ENCODE measurements at regions not wholly inside any gene's neighbourhood (a gene's known extent, or its start where the extent isn't known, plus 50 kb on each side); places are given as distances from the start of the nearest gene placed in this dataset.

DNA sequence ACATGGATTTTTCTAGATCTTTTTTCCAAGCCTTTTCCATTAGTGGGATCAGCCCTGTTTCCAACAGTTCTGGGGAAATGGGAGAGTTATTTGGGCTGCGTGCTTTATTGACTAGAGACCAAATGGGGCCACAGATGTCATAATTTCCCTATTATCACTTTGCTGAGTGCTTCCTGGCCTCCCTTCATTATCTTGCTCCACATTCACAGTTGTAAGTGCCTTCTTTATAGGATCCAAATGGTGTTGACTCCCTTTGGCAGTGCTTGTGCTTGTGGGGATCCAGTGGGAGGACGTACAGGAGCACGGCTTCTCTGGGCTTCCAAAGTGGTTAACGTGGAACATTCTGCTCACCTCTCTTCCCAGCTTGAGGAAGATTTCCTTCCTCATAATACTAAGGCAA lies 141.0 kb upstream of the RMST start:
- Histone ChIP-seq H2AFZ (ENCODE audit: low read length) (no peak overlapping the region), H3K27ac (ENCODE audit: low read depth, low read length) (no peak overlapping the region), H4K20me1 (ENCODE audit: insufficient read depth, low read length) (no peaks in the 10 kb centered on the region), H3K9me3 (ENCODE audit: low read depth, low read length) (no peaks in the 10 kb centered on the region), H3K79me2 (ENCODE audit: insufficient read depth, low read length) (no peaks in the 10 kb centered on the region), H3K27me3 (ENCODE audit: insufficient read depth, low read length) (no peaks in the 10 kb centered on the region), H3K4me2 (ENCODE audit: insufficient read depth, low read length) (no peak overlapping the region), H3K4me1 (ENCODE audit: insufficient read depth, low read length) (no peaks in the 10 kb centered on the region), H3K36me3 (ENCODE audit: insufficient read depth, low read length) (no peaks in the 10 kb centered on the region), H3K4me3 (ENCODE audit: insufficient read depth, low read length) (no peak overlapping the region)
- TF ChIP-seq, protein P1, sequence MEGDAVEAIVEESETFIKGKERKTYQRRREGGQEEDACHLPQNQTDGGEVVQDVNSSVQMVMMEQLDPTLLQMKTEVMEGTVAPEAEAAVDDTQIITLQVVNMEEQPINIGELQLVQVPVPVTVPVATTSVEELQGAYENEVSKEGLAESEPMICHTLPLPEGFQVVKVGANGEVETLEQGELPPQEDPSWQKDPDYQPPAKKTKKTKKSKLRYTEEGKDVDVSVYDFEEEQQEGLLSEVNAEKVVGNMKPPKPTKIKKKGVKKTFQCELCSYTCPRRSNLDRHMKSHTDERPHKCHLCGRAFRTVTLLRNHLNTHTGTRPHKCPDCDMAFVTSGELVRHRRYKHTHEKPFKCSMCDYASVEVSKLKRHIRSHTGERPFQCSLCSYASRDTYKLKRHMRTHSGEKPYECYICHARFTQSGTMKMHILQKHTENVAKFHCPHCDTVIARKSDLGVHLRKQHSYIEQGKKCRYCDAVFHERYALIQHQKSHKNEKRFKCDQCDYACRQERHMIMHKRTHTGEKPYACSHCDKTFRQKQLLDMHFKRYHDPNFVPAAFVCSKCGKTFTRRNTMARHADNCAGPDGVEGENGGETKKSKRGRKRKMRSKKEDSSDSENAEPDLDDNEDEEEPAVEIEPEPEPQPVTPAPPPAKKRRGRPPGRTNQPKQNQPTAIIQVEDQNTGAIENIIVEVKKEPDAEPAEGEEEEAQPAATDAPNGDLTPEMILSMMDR (IDR thresholded peaks at IDR 0.05; ENCODE audit: extremely low read depth, low read depth, low read length) = no peak
- no peak for DNase-seq (ENCODE audit: insufficient read length, low spot score, missing footprints)

DNA sequence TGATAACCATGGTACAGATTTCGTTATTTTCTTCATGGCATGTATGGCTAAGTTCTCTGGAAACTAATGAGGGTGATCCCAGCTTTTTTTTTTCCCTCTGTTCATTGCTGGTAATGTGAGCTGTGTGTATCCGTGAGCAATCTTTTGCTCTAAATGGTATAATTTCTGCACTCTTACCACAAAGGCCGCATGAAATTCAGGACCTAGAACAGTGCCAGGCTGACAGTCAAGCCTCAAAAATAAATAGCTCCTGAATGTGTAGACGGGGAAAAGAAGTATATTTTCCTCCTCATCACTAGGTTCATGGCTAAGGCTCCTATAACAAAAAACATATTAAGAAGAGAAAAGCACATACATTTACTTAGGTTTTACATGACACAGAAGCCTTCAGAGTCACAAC lies 140.2 kb upstream of the RMST start:
- H3K27me3 ChIP-seq (ENCODE audit: insufficient read depth, low read length) = no peaks in the 10 kb centered on the region
- H3K4me2 ChIP-seq (ENCODE audit: insufficient read depth, low read length) = no peak overlapping the region
- TF ChIP-seq, protein P1 (IDR thresholded peaks at IDR 0.05; ENCODE audit: extremely low read depth, low read depth, low read length) = no peak
- no peak overlapping the region for H3K4me3 ChIP-seq (ENCODE audit: insufficient read depth, low read length)
- H2AFZ ChIP-seq (ENCODE audit: low read length) = no peak overlapping the region
- H3K36me3 ChIP-seq (ENCODE audit: insufficient read depth, low read length) = no peaks in the 10 kb centered on the region
- no peak for DNase-seq (ENCODE audit: insufficient read length, low spot score, missing footprints)
- H4K20me1 ChIP-seq (ENCODE audit: insufficient read depth, low read length) = no peaks in the 10 kb centered on the region
- no peak overlapping the region for H3K27ac ChIP-seq (ENCODE audit: low read depth, low read length)
- no peaks in the 10 kb centered on the region for H3K4me1 ChIP-seq (ENCODE audit: insufficient read depth, low read length)
- no peaks in the 10 kb centered on the region for H3K9me3 ChIP-seq (ENCODE audit: low read depth, low read length)
- no peaks in the 10 kb centered on the region for H3K79me2 ChIP-seq (ENCODE audit: insufficient read depth, low read length)

DNA sequence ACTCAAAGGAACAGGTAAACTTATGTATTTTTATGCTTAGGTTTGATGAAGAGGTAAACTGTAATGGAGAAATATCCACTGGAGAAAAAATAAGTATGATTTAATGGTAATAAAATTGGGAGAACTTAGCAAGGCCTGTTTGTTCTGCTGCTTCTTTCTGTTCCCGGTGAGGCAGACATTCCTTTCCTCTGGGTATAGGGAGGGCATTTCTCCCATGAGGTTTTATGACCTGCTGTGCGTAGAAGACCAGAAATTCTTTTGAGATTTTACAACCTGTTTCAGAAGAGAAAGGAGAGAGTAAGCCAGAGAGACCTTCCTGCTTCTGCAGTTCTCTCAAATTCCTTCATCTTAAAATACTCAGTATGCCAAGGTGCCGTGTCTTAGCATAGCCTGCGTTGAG lies 139.4 kb upstream of the RMST start:
- Histone ChIP-seq H4K20me1 (ENCODE audit: insufficient read depth, low read length) (no peaks in the 10 kb centered on the region), H3K9me3 (ENCODE audit: low read depth, low read length) (no peaks in the 10 kb centered on the region), H3K36me3 (ENCODE audit: insufficient read depth, low read length) (no peaks in the 10 kb centered on the region), H3K79me2 (ENCODE audit: insufficient read depth, low read length) (no peaks in the 10 kb centered on the region), H2AFZ (ENCODE audit: low read length) (no peak overlapping the region), H3K27me3 (ENCODE audit: insufficient read depth, low read length) (no peaks in the 10 kb centered on the region), H3K4me3 (ENCODE audit: insufficient read depth, low read length) (no peak overlapping the region), H3K27ac (ENCODE audit: low read depth, low read length) (no peak overlapping the region), H3K4me2 (ENCODE audit: insufficient read depth, low read length) (no peak overlapping the region), H3K4me1 (ENCODE audit: insufficient read depth, low read length) (no peaks in the 10 kb centered on the region)
- no peak for DNase-seq (ENCODE audit: insufficient read length, low spot score, missing footprints)
- TF ChIP-seq, protein P1 (IDR thresholded peaks at IDR 0.05; ENCODE audit: extremely low read depth, low read depth, low read length) = no peak

DNA sequence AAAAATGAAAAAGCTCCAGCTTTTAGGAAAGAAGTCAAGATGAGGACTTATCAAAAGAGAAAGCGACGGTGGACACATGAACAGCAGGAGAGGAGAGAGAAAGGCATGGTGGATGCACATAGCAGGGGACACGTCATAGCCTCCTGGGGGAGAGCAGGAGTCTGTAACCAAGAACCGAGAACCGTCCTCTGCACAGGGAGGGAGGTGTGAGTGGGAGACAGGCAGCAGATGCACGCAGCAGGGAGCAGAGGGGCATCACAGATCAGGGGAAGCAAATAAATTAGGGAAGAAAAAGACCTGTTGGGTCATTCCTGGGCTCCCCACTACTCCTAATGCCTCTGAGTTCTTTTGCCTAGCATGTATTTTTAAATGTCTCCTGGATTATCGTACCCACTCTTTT lies 138.1 kb upstream of the RMST start:
- no peak overlapping the region for H3K27ac ChIP-seq (ENCODE audit: low read depth, low read length)
- no peak overlapping the region for H3K4me3 ChIP-seq (ENCODE audit: insufficient read depth, low read length)
- no peaks in the 10 kb centered on the region for H3K9me3 ChIP-seq (ENCODE audit: low read depth, low read length)
- H3K27me3 ChIP-seq (ENCODE audit: insufficient read depth, low read length) = no peaks in the 10 kb centered on the region
- H3K4me2 ChIP-seq (ENCODE audit: insufficient read depth, low read length) = no peak overlapping the region
- no peaks in the 10 kb centered on the region for H4K20me1 ChIP-seq (ENCODE audit: insufficient read depth, low read length)
- no peaks in the 10 kb centered on the region for H3K36me3 ChIP-seq (ENCODE audit: insufficient read depth, low read length)
- no peaks in the 10 kb centered on the region for H3K79me2 ChIP-seq (ENCODE audit: insufficient read depth, low read length)
- no peaks in the 10 kb centered on the region for H3K4me1 ChIP-seq (ENCODE audit: insufficient read depth, low read length)
- no peak for DNase-seq (ENCODE audit: insufficient read length, low spot score, missing footprints)
- TF ChIP-seq, protein P1 (IDR thresholded peaks at IDR 0.05; ENCODE audit: extremely low read depth, low read depth, low read length) = no peak
- no peak overlapping the region for H2AFZ ChIP-seq (ENCODE audit: low read length)

Data from osteoblast (primary cell).